VCaP (cell line): ENCODE measurements at regions not wholly inside any gene's neighbourhood (a gene's known extent, or its start where the extent isn't known, plus 50 kb on each side); places are given as distances from the start of the nearest gene placed in this dataset.

Source experiments
- H3K27ac ChIP-seq: fragments of 450-650 bp; 2 replicates; pipeline ENCODE4 v1.5.1; 2017
- TF ChIP-seq, protein P1 (sequence below): fragments of 450-650 bp; conservative IDR thresholded peaks from 2 replicates; pipeline ENCODE4 v1.5.1; 2017; ENCODE audit warnings: mild to moderate bottlenecking, moderate library complexity

GRCh38 chr14:38400751-38401150 is 144.9 kb upstream of the CLEC14A start:
- TF ChIP-seq, protein P1, sequence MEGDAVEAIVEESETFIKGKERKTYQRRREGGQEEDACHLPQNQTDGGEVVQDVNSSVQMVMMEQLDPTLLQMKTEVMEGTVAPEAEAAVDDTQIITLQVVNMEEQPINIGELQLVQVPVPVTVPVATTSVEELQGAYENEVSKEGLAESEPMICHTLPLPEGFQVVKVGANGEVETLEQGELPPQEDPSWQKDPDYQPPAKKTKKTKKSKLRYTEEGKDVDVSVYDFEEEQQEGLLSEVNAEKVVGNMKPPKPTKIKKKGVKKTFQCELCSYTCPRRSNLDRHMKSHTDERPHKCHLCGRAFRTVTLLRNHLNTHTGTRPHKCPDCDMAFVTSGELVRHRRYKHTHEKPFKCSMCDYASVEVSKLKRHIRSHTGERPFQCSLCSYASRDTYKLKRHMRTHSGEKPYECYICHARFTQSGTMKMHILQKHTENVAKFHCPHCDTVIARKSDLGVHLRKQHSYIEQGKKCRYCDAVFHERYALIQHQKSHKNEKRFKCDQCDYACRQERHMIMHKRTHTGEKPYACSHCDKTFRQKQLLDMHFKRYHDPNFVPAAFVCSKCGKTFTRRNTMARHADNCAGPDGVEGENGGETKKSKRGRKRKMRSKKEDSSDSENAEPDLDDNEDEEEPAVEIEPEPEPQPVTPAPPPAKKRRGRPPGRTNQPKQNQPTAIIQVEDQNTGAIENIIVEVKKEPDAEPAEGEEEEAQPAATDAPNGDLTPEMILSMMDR: no peak

GRCh38 chr14:38399652-38400051 is 143.8 kb upstream of the CLEC14A start:
- no peak overlapping the region for H3K27ac ChIP-seq
- TF ChIP-seq, protein P1: no peak

More at GRCh38 chr14:38400751-38401150, 144.9 kb upstream of the CLEC14A start:
- no peak overlapping the region for H3K27ac ChIP-seq

GRCh38 chr14:38394767-38395166 is 138.9 kb upstream of the CLEC14A start:
- H3K27ac ChIP-seq: no peak overlapping the region
- TF ChIP-seq, protein P1: no peak

DNA sequence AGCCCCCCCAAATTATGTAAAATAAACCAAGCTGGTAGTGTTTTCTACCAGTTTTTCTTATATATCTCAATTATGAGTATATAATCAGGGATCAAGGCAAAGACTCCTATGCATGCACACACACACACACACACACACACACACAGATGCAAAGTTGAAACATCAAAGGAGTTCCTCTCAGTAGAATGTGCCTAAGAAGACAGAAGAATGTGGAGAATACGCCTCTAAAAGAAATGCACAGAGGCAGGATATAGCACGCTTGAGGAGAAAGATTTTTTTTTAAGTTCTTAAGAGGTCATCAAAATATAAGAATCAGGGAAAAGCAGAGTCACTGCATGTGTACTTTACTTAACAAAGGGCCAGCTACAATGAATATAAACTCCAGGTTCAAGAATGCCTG is 138.2 kb upstream of the CLEC14A start:
- TF ChIP-seq, protein P1: no peak
- H3K27ac ChIP-seq: no peak overlapping the region

DNA sequence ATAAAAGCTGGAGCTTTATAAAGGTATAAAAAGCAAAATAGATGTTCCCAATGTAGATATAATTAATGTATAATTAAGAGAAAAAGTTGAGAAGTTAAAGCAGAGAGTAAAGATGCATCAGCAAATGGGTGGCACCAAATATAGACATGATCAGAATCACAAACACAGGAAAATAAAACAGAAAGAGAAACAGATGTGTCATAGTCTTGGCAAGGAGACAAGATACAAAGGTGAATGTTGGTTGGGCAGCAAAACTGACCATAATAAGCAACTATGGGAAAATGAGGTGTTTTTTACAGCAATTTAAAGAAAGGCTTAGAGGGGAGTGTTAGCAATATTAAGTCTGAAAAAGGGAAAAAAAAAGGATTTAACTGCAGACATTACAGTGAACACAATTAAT is 135.4 kb upstream of the CLEC14A start:
- H3K27ac ChIP-seq: no peak overlapping the region
- TF ChIP-seq, protein P1: no peak

GRCh38 chr14:38389681-38390080 is 133.8 kb upstream of the CLEC14A start:
- no peak overlapping the region for H3K27ac ChIP-seq
- TF ChIP-seq, protein P1: no peak

GRCh38 chr14:38387821-38388220 is 131.9 kb upstream of the CLEC14A start:
- TF ChIP-seq, protein P1: no peak
- H3K27ac ChIP-seq: no peak overlapping the region

- no peak overlapping the region for H3K27ac ChIP-seq
- TF ChIP-seq, protein P1: no peak
Measured at GRCh38 chr14:38385836-38386235, 129.9 kb upstream of the CLEC14A start.
